SK-N-SH treated with all-trans-retinoic acid at 6 μM for 48 hours (cell line): ENCODE measurements at regions not wholly inside any gene's neighbourhood (a gene's known extent, or its start where the extent isn't known, plus 50 kb on each side); places are given as distances from the start of the nearest gene placed in this dataset.

ENCODE experiments used
- ATAC-seq: fragments of 200-7000 bp; cut with Tn5 transposase; 3 replicates; pipeline ENCODE4 v1.9.1; 2020; ENCODE audit warnings: mild to moderate bottlenecking, moderate library complexity
- BACH2 ChIP-seq: fragments of 250-450 bp; sonication (Bioruptor Pico); IDR thresholded peaks from 2 replicates; pipeline ENCODE4 v1.9.0; 2021; ENCODE audit warnings: mild to moderate bottlenecking, borderline replicate concordance
- CSDC2 ChIP-seq: fragments of 250-450 bp; sonication (Bioruptor Pico); IDR thresholded peaks from 2 replicates; pipeline ENCODE4 v1.5.0; 2020; ENCODE audit warnings: mild to moderate bottlenecking, moderate library complexity
- ESRRG ChIP-seq: fragments of 250-450 bp; sonication (Bioruptor Pico); IDR thresholded peaks from 2 replicates; pipeline ENCODE4 v1.6.1; 2021; ENCODE audit warnings: mild to moderate bottlenecking
- GLIS3 ChIP-seq: fragments of 250-450 bp; sonication (Bioruptor Pico); IDR thresholded peaks from 2 replicates; pipeline ENCODE4 v1.5.0; 2020; ENCODE audit warnings: mild to moderate bottlenecking, moderate library complexity
- ISL1 ChIP-seq: fragments of 250-450 bp; sonication (Bioruptor Pico); IDR thresholded peaks from 2 replicates; pipeline ENCODE4 v2.1.2; 2022; ENCODE audit warnings: mild to moderate bottlenecking, moderate library complexity
- OSR1 ChIP-seq: fragments of 250-450 bp; sonication (Bioruptor Pico); IDR thresholded peaks from 2 replicates; pipeline ENCODE4 v1.8.0; 2022; ENCODE audit warnings: moderate library complexity, mild to moderate bottlenecking, inconsistent platforms
- PATZ1 ChIP-seq: fragments of 250-450 bp; sonication (Bioruptor Pico); IDR thresholded peaks from 2 replicates; pipeline ENCODE4 v1.8.0; 2020; ENCODE audit warnings: mild to moderate bottlenecking, moderate library complexity, borderline replicate concordance
- PPARA ChIP-seq: fragments of 250-450 bp; sonication (Bioruptor Pico); IDR thresholded peaks from 2 replicates; pipeline ENCODE4 v1.5.0; 2020; ENCODE audit warnings: mild to moderate bottlenecking, borderline replicate concordance
- RARB ChIP-seq: fragments of 250-450 bp; sonication (Bioruptor Pico); IDR thresholded peaks from 2 replicates; pipeline ENCODE4 v1.8.0; 2021; ENCODE audit warnings: mild to moderate bottlenecking, moderate library complexity
- SNAI2 ChIP-seq: fragments of 250-450 bp; sonication (Bioruptor Pico); IDR thresholded peaks from 2 replicates; pipeline ENCODE4 v1.5.0; 2020; ENCODE audit warnings: mild to moderate bottlenecking, moderate library complexity
- TCF4 ChIP-seq: fragments of 250-450 bp; sonication (Bioruptor Pico); IDR thresholded peaks from 2 replicates; pipeline ENCODE4 v1.8.0; 2021; ENCODE audit warnings: mild to moderate bottlenecking, moderate library complexity, borderline replicate concordance
- TOX ChIP-seq: fragments of 250-450 bp; sonication (Bioruptor Pico); IDR thresholded peaks from 2 replicates; pipeline ENCODE4 v1.8.0; 2021; ENCODE audit warnings: mild to moderate bottlenecking, moderate library complexity, borderline replicate concordance
- ZFP3 ChIP-seq: fragments of 250-450 bp; sonication (Bioruptor Pico); IDR thresholded peaks from 2 replicates; pipeline ENCODE4 v1.5.0; 2020; ENCODE audit warnings: mild to moderate bottlenecking, moderate library complexity
- ZFP30 ChIP-seq: fragments of 450-650 bp; formaldehyde crosslinking; IDR thresholded peaks from 2 replicates; pipeline ENCODE4 v1.5.0; 2022; ENCODE audit warnings: mild to moderate bottlenecking, moderate library complexity
- ZNF565 ChIP-seq: fragments of 450-650 bp; formaldehyde crosslinking; conservative IDR thresholded peaks from 2 replicates; pipeline ENCODE4 v1.5.0; 2020; ENCODE audit warnings: low read depth, mild to moderate bottlenecking, moderate library complexity
- ZNF8 ChIP-seq: fragments of 450-650 bp; formaldehyde crosslinking; IDR thresholded peaks from 2 replicates; pipeline ENCODE4 v1.5.0; 2020; ENCODE audit warnings: mild to moderate bottlenecking, moderate library complexity
- TF ChIP-seq, protein P1 (sequence below): fragments of 250-450 bp; sonication (Bioruptor Pico); IDR thresholded peaks from 2 replicates; pipeline ENCODE4 v1.8.0; 2021; ENCODE audit warnings: low read depth, mild to moderate bottlenecking, moderate library complexity, borderline replicate concordance
- TF ChIP-seq, protein P2 (sequence below): fragments of 250-450 bp; sonication (Bioruptor Pico); IDR thresholded peaks from 2 replicates; pipeline ENCODE4 v1.5.0; 2020; ENCODE audit warnings: mild to moderate bottlenecking, moderate library complexity
- TF ChIP-seq, protein P3 (sequence below): fragments of 250-450 bp; sonication (Bioruptor Pico); IDR thresholded peaks from 2 replicates; pipeline ENCODE4 v1.5.1; 2020; ENCODE audit warnings: low read depth, mild to moderate bottlenecking, moderate library complexity

DNA sequence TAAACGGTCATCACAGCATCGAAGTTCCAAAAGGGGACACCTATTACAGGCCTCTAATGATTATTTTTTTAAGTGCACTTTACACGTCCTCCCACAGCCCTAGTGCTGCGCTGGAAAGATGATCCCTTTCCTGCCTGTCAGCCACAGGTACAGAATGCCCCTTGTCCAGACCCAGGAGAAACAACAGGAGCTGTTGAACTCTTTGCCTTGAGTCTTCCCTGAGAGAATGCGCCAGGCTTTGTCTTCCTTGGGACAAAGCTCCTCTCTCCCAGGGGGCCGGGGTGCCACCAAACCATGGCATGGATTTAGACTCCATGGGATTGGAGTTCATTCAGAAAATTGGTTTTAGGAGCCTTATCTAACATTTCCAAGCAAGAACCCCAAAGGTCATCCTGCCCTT, 319.0 kb upstream of the SOX11 start:
- TF ChIP-seq OSR1 (CRISPR knock-in tag) = no peak
- no peak for TF ChIP-seq PATZ1 (CRISPR knock-in tag)
- TF ChIP-seq TCF4 (CRISPR knock-in tag) = no peak
- no peak for TF ChIP-seq ZNF565 (CRISPR knock-in tag)
- no peak for TF ChIP-seq ZFP30 (CRISPR knock-in tag)
- TF ChIP-seq ISL1 (CRISPR knock-in tag) = no peak
- no peak for TF ChIP-seq TOX (CRISPR knock-in tag)
- TF ChIP-seq CSDC2 = no peak
- TF ChIP-seq, protein P1, sequence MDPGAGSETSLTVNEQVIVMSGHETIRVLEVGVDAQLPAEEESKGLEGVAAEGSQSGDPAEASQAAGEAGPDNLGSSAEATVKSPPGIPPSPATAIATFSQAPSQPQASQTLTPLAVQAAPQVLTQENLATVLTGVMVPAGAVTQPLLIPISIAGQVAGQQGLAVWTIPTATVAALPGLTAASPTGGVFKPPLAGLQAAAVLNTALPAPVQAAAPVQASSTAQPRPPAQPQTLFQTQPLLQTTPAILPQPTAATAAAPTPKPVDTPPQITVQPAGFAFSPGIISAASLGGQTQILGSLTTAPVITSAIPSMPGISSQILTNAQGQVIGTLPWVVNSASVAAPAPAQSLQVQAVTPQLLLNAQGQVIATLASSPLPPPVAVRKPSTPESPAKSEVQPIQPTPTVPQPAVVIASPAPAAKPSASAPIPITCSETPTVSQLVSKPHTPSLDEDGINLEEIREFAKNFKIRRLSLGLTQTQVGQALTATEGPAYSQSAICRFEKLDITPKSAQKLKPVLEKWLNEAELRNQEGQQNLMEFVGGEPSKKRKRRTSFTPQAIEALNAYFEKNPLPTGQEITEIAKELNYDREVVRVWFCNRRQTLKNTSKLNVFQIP (CRISPR knock-in tag) = no peak
- TF ChIP-seq, all 23 proteins: peak for 0

GRCh38 chr2:5374762-5375161, 317.4 kb upstream of the SOX11 start:
- no peak for ATAC-seq
- no peak for TF ChIP-seq SNAI2 (CRISPR knock-in tag)
- TF ChIP-seq, protein P2, sequence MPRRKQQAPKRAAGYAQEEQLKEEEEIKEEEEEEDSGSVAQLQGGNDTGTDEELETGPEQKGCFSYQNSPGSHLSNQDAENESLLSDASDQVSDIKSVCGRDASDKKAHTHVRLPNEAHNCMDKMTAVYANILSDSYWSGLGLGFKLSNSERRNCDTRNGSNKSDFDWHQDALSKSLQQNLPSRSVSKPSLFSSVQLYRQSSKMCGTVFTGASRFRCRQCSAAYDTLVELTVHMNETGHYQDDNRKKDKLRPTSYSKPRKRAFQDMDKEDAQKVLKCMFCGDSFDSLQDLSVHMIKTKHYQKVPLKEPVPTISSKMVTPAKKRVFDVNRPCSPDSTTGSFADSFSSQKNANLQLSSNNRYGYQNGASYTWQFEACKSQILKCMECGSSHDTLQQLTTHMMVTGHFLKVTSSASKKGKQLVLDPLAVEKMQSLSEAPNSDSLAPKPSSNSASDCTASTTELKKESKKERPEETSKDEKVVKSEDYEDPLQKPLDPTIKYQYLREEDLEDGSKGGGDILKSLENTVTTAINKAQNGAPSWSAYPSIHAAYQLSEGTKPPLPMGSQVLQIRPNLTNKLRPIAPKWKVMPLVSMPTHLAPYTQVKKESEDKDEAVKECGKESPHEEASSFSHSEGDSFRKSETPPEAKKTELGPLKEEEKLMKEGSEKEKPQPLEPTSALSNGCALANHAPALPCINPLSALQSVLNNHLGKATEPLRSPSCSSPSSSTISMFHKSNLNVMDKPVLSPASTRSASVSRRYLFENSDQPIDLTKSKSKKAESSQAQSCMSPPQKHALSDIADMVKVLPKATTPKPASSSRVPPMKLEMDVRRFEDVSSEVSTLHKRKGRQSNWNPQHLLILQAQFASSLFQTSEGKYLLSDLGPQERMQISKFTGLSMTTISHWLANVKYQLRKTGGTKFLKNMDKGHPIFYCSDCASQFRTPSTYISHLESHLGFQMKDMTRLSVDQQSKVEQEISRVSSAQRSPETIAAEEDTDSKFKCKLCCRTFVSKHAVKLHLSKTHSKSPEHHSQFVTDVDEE = no peak

More for the DNA sequence above, 319.0 kb upstream of the SOX11 start:
- ATAC-seq = no peak

DNA sequence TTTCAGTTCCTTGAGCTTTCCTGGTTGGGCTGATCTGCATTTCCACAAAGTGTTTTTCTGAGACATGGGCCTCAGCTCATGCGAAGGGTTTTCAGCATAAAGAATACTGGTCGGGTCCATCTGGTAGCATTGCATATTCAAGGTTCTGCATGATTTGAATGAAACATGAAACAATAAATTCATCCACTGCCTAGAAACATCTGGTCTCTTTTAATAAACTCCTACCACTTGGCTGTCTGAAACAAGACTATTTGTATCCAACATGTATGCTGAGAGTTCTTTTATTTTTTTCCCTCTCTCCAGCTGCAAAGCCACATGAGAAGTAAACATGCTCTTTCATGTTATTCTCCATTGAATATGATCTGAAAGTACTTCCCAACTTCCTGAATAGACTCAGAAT, 314.9 kb upstream of the SOX11 start:
- no peak for ATAC-seq
- TF ChIP-seq, protein P2 = no peak
- TF ChIP-seq TCF4 (CRISPR knock-in tag) (no peak), ZFP30 (CRISPR knock-in tag) (no peak), CSDC2 (no peak), GLIS3 (CRISPR knock-in tag) (no peak), ZNF8 (CRISPR knock-in tag) (no peak), BACH2 (CRISPR knock-in tag) (no peak), ESRRG (no peak), ZFP3 (no peak), SNAI2 (CRISPR knock-in tag) (no peak), RARB (CRISPR knock-in tag) (no peak), TOX (CRISPR knock-in tag) (no peak), ZNF565 (CRISPR knock-in tag) (no peak), PATZ1 (CRISPR knock-in tag) (no peak), PPARA (CRISPR knock-in tag) (no peak)
- TF ChIP-seq, protein P3, sequence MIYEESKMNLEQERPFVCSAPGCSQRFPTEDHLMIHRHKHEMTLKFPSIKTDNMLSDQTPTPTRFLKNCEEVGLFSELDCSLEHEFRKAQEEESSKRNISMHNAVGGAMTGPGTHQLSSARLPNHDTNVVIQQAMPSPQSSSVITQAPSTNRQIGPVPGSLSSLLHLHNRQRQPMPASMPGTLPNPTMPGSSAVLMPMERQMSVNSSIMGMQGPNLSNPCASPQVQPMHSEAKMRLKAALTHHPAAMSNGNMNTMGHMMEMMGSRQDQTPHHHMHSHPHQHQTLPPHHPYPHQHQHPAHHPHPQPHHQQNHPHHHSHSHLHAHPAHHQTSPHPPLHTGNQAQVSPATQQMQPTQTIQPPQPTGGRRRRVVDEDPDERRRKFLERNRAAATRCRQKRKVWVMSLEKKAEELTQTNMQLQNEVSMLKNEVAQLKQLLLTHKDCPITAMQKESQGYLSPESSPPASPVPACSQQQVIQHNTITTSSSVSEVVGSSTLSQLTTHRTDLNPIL = no peak
- TF ChIP-seq, all 23 proteins: peak for 0
